ENCODE measurements at regions not wholly inside any gene's neighbourhood (a gene's known extent, or its start where the extent isn't known, plus 50 kb on each side); places are given as distances from the start of the nearest gene placed in this dataset.
A peak's percentile ranks its signal among the peaks of the same experiment; 100 is the strongest.

DNA sequence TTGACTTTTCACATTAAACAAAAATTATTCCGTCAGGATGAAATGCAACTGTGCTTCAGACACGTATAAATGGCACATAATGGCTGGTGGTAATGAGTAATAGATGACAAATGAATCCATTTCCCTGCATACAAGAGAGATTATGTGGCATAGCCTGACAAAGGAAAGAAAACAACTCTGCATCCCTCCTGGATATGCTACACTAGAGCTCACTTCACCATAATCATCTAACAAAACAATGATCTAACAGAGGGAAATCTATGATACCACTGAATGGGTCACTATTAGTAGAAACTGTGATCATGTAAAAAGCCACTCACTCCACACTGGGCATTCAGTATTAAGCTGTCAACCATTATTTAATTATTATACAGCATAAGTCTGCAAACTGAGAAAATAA is 1498.4 kb downstream of the EFNB2 start:
- no peak for FAIRE-seq
- no peak overlapping the region for H3K4me3 ChIP-seq (ENCODE audit: low read depth in 1 of 3, low read length in 3 of 3)
- no peaks in the 10 kb centered on the region for H3K4me1 ChIP-seq (ENCODE audit: control insufficient read depth in 3 of 3, insufficient read depth in 2 of 3, low read depth in 1 of 3, low read length in 2 of 3)
- WGBS, 3 donors = 71 to 91% (median 81%) methylated on average over 2 of the region's 2 CpGs
- H3K27me3 ChIP-seq (ENCODE audit: control insufficient read depth in 3 of 3, insufficient read depth in 3 of 3, low read length in 3 of 3) = no peaks in the 10 kb centered on the region
- H3K9me3 ChIP-seq (ENCODE audit: control insufficient read depth in 2 of 2, insufficient read depth in 1 of 2, low read depth in 1 of 2, low read length in 1 of 2) = peaks cover 0 to 10% of the 10 kb centered on the region in 2 donors
- no peak overlapping the region for H3K27ac ChIP-seq (ENCODE audit: low read depth in 1 of 3, low read length in 2 of 3)
- H3K36me3 ChIP-seq (ENCODE audit: control insufficient read depth in 3 of 3, insufficient read depth in 2 of 3, low read depth in 1 of 3, low read length in 3 of 3) = no peaks in the 10 kb centered on the region
- no peak for DNase-seq

DNA sequence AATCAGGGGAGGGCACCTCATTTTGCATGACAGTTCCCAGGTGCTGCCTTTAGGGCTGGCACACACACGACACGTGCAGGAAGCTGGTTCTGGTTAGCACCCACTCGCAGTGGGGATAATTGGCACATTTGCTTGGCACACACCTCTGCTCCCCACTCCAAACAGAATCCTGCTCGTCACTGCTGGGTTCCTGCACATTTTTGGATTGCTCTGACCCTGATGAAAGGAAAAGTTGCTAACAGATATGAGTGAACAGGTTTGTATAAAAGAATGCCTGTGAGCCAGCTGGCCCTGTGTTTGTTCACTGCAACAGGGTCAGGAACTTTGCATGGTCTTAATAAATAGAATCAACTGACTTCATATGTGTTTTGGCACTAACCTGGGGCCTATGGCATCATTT is 1500.4 kb downstream of the EFNB2 start:
- no peak for DNase-seq

GRCh38 chr13:105033999-105034398 is 1501.5 kb downstream of the EFNB2 start:
- Histone ChIP-seq H3K4me1 (ENCODE audit: control insufficient read depth in 3 of 3, insufficient read depth in 2 of 3, low read depth in 1 of 3, low read length in 2 of 3) (no peaks in the 10 kb centered on the region), H3K4me3 (ENCODE audit: low read depth in 1 of 3, low read length in 3 of 3) (no peak overlapping the region), H3K27ac (ENCODE audit: low read depth in 1 of 3, low read length in 2 of 3) (no peak overlapping the region), H3K36me3 (ENCODE audit: control insufficient read depth in 3 of 3, insufficient read depth in 2 of 3, low read depth in 1 of 3, low read length in 3 of 3) (no peaks in the 10 kb centered on the region), H3K9me3 (ENCODE audit: control insufficient read depth in 2 of 2, insufficient read depth in 1 of 2, low read depth in 1 of 2, low read length in 1 of 2) (no peaks in the 10 kb centered on the region), H3K27me3 (ENCODE audit: control insufficient read depth in 3 of 3, insufficient read depth in 3 of 3, low read length in 3 of 3) (no peaks in the 10 kb centered on the region)
- DNase-seq (no peak), FAIRE-seq (no peak)
- 65 to 81% (median 71%) methylated on average over 2 of the region's 2 CpGs for WGBS, 3 donors

More for the DNA sequence above, 1500.4 kb downstream of the EFNB2 start:
- H3K27me3 ChIP-seq (ENCODE audit: control insufficient read depth in 3 of 3, insufficient read depth in 3 of 3, low read length in 3 of 3) = no peaks in the 10 kb centered on the region
- no peak for FAIRE-seq
- H3K36me3 ChIP-seq (ENCODE audit: control insufficient read depth in 3 of 3, insufficient read depth in 2 of 3, low read depth in 1 of 3, low read length in 3 of 3) = no peaks in the 10 kb centered on the region
- H3K4me1 ChIP-seq (ENCODE audit: control insufficient read depth in 3 of 3, insufficient read depth in 2 of 3, low read depth in 1 of 3, low read length in 2 of 3) = no peaks in the 10 kb centered on the region
- no peaks in the 10 kb centered on the region for H3K9me3 ChIP-seq (ENCODE audit: control insufficient read depth in 2 of 2, insufficient read depth in 1 of 2, low read depth in 1 of 2, low read length in 1 of 2)
- no peak overlapping the region for H3K27ac ChIP-seq (ENCODE audit: low read depth in 1 of 3, low read length in 2 of 3)
- no peak overlapping the region for H3K4me3 ChIP-seq (ENCODE audit: low read depth in 1 of 3, low read length in 3 of 3)
- WGBS, 3 donors = 65 to 74% (median 65%) methylated on average over 4 of the region's 4 CpGs

GRCh38 chr13:105031306-105031705 is 1504.2 kb downstream of the EFNB2 start:
- no peaks in the 10 kb centered on the region for H3K4me1 ChIP-seq (ENCODE audit: control insufficient read depth in 3 of 3, insufficient read depth in 2 of 3, low read depth in 1 of 3, low read length in 2 of 3)
- no peaks in the 10 kb centered on the region for H3K36me3 ChIP-seq (ENCODE audit: control insufficient read depth in 3 of 3, insufficient read depth in 2 of 3, low read depth in 1 of 3, low read length in 3 of 3)
- DNase-seq (no peak), FAIRE-seq (no peak)
- no peak overlapping the region for H3K27ac ChIP-seq (ENCODE audit: low read depth in 1 of 3, low read length in 2 of 3)
- H3K9me3 ChIP-seq (ENCODE audit: control insufficient read depth in 2 of 2, insufficient read depth in 1 of 2, low read depth in 1 of 2, low read length in 1 of 2) = no peaks in the 10 kb centered on the region
- no peaks in the 10 kb centered on the region for H3K27me3 ChIP-seq (ENCODE audit: control insufficient read depth in 3 of 3, insufficient read depth in 3 of 3, low read length in 3 of 3)
- WGBS, 3 donors = 86 to 92% (median 89%) methylated on average over 5 of the region's 5 CpGs
- no peak overlapping the region for H3K4me3 ChIP-seq (ENCODE audit: low read depth in 1 of 3, low read length in 3 of 3)

DNA sequence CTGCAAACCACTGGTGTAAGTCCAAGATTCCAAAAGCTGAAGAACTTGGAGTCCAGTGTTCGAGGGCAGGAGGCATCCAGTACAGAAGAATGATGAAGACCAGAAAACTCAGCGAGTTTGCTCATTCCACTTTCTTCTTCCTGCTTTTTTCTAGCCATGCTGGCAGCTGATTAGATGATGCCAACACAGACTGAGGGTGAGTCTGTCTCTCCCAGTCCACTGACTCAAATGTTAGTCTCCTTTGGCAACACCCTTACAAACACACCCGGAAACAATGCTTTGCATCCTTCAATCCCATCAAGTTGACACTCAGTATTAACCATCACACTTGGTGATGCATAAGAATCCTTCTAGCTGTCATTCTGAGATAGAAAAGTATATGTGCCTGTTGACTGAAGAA is 1504.6 kb downstream of the EFNB2 start:
- no peaks in the 10 kb centered on the region for H3K4me1 ChIP-seq (ENCODE audit: control insufficient read depth in 3 of 3, insufficient read depth in 2 of 3, low read depth in 1 of 3, low read length in 2 of 3)
- H3K27ac ChIP-seq (ENCODE audit: low read depth in 1 of 3, low read length in 2 of 3) = no peak overlapping the region
- DNase-seq (no peak), FAIRE-seq (no peak)
- no peaks in the 10 kb centered on the region for H3K9me3 ChIP-seq (ENCODE audit: control insufficient read depth in 2 of 2, insufficient read depth in 1 of 2, low read depth in 1 of 2, low read length in 1 of 2)
- 72 to 86% (median 76%) methylated on average over 3 of the region's 3 CpGs for WGBS, 3 donors
- no peaks in the 10 kb centered on the region for H3K36me3 ChIP-seq (ENCODE audit: control insufficient read depth in 3 of 3, insufficient read depth in 2 of 3, low read depth in 1 of 3, low read length in 3 of 3)
- H3K4me3 ChIP-seq (ENCODE audit: low read depth in 1 of 3, low read length in 3 of 3) = no peak overlapping the region
- H3K27me3 ChIP-seq (ENCODE audit: control insufficient read depth in 3 of 3, insufficient read depth in 3 of 3, low read length in 3 of 3) = no peaks in the 10 kb centered on the region

DNA sequence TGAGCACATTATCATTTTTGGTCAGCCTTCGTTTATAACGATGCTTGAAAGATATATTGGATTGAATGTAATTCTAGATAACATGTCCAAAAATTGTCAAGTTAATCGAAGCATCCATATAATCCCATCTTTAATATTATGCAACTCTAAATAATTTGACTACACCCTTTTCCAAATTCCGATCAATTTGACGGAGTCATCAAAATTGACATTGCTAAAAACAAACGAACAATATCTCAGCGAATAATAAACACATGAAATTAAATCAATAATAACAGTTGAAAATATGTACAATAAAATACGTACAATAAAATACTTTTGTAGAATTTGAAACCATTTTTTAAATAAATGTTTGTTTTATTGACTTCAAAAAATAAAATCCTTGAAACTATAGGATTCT is 1516.4 kb downstream of the EFNB2 start:
- Histone ChIP-seq H3K27me3 (ENCODE audit: control insufficient read depth in 3 of 3, insufficient read depth in 3 of 3, low read length in 3 of 3) (no peaks in the 10 kb centered on the region), H3K36me3 (ENCODE audit: control insufficient read depth in 3 of 3, insufficient read depth in 2 of 3, low read depth in 1 of 3, low read length in 3 of 3) (no peaks in the 10 kb centered on the region), H3K9me3 (ENCODE audit: control insufficient read depth in 2 of 2, insufficient read depth in 1 of 2, low read depth in 1 of 2, low read length in 1 of 2) (no peaks in the 10 kb centered on the region), H3K4me3 (ENCODE audit: low read depth in 1 of 3, low read length in 3 of 3) (no peak overlapping the region), H3K4me1 (ENCODE audit: control insufficient read depth in 3 of 3, insufficient read depth in 2 of 3, low read depth in 1 of 3, low read length in 2 of 3) (no peaks in the 10 kb centered on the region), H3K27ac (ENCODE audit: low read depth in 1 of 3, low read length in 2 of 3) (no peak overlapping the region)
- FAIRE-seq (no peak), DNase-seq (no peak)
- WGBS, 3 donors = 92 to 94% (median 93%) methylated on average over 8 of the region's 8 CpGs

DNA sequence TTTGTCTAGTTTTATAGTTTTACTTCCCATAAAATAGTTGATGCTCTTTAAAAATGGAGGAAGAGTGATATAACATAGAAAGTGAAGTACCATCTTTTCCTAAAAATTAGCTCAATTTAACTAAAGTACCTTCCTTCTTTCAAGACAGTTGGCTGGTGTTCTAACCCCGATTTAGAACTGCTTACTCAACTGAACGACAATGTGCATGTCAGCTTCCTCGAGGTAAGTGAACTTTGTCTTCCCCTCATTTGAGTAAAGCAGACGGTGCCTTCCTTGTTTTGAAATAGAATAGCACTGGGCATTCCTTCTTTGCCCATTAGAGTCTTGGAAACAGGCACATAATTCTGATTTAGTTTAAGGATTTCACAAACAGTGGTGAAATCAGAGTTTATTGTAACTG is 1519.2 kb downstream of the EFNB2 start:
- no peaks in the 10 kb centered on the region for H3K36me3 ChIP-seq (ENCODE audit: control insufficient read depth in 3 of 3, insufficient read depth in 2 of 3, low read depth in 1 of 3, low read length in 3 of 3)
- H3K9me3 ChIP-seq (ENCODE audit: control insufficient read depth in 2 of 2, insufficient read depth in 1 of 2, low read depth in 1 of 2, low read length in 1 of 2) = no peaks in the 10 kb centered on the region
- DNase-seq = no peak
- H3K4me3 ChIP-seq (ENCODE audit: low read depth in 1 of 3, low read length in 3 of 3) = no peak overlapping the region
- no peaks in the 10 kb centered on the region for H3K27me3 ChIP-seq (ENCODE audit: control insufficient read depth in 3 of 3, insufficient read depth in 3 of 3, low read length in 3 of 3)
- H3K27ac ChIP-seq (ENCODE audit: low read depth in 1 of 3, low read length in 2 of 3) = no peak overlapping the region
- no peaks in the 10 kb centered on the region for H3K4me1 ChIP-seq (ENCODE audit: control insufficient read depth in 3 of 3, insufficient read depth in 2 of 3, low read depth in 1 of 3, low read length in 2 of 3)
- 21 to 39% (median 38%) methylated on average over 4 of the region's 4 CpGs for WGBS, 3 donors
- FAIRE-seq = no peak

- H3K27me3 ChIP-seq (ENCODE audit: control insufficient read depth in 3 of 3, insufficient read depth in 3 of 3, low read length in 3 of 3) = no peaks in the 10 kb centered on the region
- no peaks in the 10 kb centered on the region for H3K36me3 ChIP-seq (ENCODE audit: control insufficient read depth in 3 of 3, insufficient read depth in 2 of 3, low read depth in 1 of 3, low read length in 3 of 3)
- WGBS, 3 donors = 83 to 89% (median 84%) methylated on average over 5 of the region's 5 CpGs
- no peaks in the 10 kb centered on the region for H3K9me3 ChIP-seq (ENCODE audit: control insufficient read depth in 2 of 2, insufficient read depth in 1 of 2, low read depth in 1 of 2, low read length in 1 of 2)
- H3K27ac ChIP-seq (ENCODE audit: low read depth in 1 of 3, low read length in 2 of 3) = no peak overlapping the region
- H3K4me3 ChIP-seq (ENCODE audit: low read depth in 1 of 3, low read length in 3 of 3) = no peak overlapping the region
- DNase-seq = no peak
- no peak for FAIRE-seq
- no peaks in the 10 kb centered on the region for H3K4me1 ChIP-seq (ENCODE audit: control insufficient read depth in 3 of 3, insufficient read depth in 2 of 3, low read depth in 1 of 3, low read length in 2 of 3)
These were observed 1526.9 kb downstream of the EFNB2 start for GRCh38 chr13:105008604-105009003.

- peak; percentile 89 for FAIRE-seq
- no peak for DNase-seq
- Histone ChIP-seq H3K36me3 (ENCODE audit: control insufficient read depth in 3 of 3, insufficient read depth in 2 of 3, low read depth in 1 of 3, low read length in 3 of 3) (no peaks in the 10 kb centered on the region), H3K9me3 (ENCODE audit: control insufficient read depth in 2 of 2, insufficient read depth in 1 of 2, low read depth in 1 of 2, low read length in 1 of 2) (no peaks in the 10 kb centered on the region), H3K4me1 (ENCODE audit: control insufficient read depth in 3 of 3, insufficient read depth in 2 of 3, low read depth in 1 of 3, low read length in 2 of 3) (no peaks in the 10 kb centered on the region), H3K27me3 (ENCODE audit: control insufficient read depth in 3 of 3, insufficient read depth in 3 of 3, low read length in 3 of 3) (no peaks in the 10 kb centered on the region), H3K27ac (ENCODE audit: low read depth in 1 of 3, low read length in 2 of 3) (no peak overlapping the region), H3K4me3 (ENCODE audit: low read depth in 1 of 3, low read length in 3 of 3) (no peak overlapping the region)
- WGBS, 3 donors = 89 to 92% (median 91%) methylated on average over 6 of the region's 6 CpGs
These were observed 1528.2 kb downstream of the EFNB2 start for GRCh38 chr13:105007166-105007808.
